ENCODE measurements at regions not wholly inside any gene's neighbourhood (a gene's known extent, or its start where the extent isn't known, plus 50 kb on each side); places are given as distances from the start of the nearest gene placed in this dataset.

GRCh38 chr19:32141840-32142511 is 203.4 kb upstream of the ZNF507 start:
- no peak for DNase-seq

DNA sequence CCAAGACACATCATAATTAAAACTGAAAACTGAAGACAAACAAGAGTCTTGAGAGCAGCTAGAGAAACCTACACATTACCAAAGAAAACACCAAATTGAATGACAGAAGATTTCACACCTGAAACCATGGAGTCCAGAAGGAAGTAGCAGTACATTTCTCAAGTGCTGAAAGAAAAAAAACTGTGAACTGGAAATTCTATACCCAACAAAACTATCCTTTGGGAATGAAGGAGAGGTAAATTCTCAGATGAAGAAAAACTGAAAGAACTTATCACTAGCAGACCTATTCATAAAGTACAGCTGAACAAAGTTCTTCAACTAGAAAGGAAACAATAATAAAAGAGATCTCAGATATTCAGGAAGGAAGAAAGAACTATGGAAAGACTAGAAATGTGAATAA is 198.7 kb upstream of the ZNF507 start:
- DNase-seq, result no peak

DNA sequence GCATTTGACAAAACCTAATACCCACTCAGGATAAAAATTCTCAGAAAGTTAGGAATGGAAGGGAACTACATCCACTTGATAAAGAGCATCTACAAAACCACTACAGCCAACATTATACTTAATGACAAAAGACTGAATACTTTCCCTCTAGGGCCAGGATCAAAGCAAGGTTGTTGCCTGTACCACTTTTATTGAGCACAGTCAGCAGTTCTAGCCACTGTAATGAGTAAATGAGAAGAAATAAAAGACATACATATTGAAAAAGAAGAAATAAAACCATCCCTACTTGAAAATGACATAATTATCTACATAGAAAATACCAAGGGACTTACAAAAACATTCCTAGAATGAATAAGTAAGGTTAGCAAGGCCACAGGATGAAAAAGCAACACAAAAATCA is 194.8 kb upstream of the ZNF507 start:
- no peak for DNase-seq

DNA sequence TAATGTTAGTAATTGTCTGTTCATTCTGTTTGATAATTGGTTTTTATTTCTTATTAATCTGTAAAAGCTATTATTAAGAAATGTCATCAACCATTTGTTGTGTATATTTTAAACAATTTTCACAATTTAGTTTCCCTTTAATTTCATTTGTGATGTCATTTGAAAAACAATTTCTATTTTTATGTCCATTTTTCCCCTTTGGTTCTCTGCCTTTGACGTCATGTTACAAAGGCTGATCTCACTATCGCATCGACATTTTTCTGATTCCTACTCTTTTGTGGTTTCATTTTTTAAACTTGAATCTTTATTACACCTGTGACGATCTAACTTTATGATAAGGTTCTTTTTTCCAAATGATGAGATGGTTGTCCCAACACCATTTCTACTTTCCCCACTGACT is 191.0 kb upstream of the ZNF507 start:
- no peak for DNase-seq

GRCh38 chr19:32164384-32164992 is 180.9 kb upstream of the ZNF507 start:
- no peak for DNase-seq

GRCh38 chr19:32165141-32165540 is 180.3 kb upstream of the ZNF507 start:
- no peak for DNase-seq

- DNase-seq, result no peak
These were observed 179.7 kb upstream of the ZNF507 start for GRCh38 chr19:32165750-32166149.

GRCh38 chr19:32166238-32166637 is 179.2 kb upstream of the ZNF507 start:
- DNase-seq, result no peak

DNA sequence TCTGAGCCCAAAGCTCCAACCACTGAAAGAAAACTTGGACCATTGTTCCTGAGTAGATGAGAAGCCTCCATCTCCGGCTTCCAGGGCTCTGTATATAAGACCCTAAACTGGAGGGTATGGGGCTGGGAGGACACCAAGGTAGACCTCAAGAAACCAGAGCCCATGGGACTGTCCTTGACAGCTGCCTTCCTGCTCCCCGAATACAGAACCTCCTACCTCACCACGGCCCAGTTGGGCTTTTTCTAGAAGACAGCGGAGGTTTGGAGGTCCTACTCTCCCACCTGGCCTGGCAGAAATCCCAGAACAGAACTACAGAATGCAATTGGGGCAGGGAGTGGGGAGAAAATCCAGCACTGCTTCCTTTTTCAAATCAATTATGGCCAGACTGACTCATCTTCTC is 177.3 kb upstream of the ZNF507 start:
- DNase-seq, result no peak

GRCh38 chr19:32168606-32169005 is 176.8 kb upstream of the ZNF507 start:
- DNase-seq, result no peak

GRCh38 chr19:32171719-32172151 is 173.7 kb upstream of the ZNF507 start:
- DNase-seq, result no peak

GRCh38 chr19:32172566-32173160 is 172.7 kb upstream of the ZNF507 start:
- DNase-seq, result no peak

GRCh38 chr19:32173836-32174235 is 171.6 kb upstream of the ZNF507 start:
- DNase-seq, result no peak

GRCh38 chr19:32174386-32175113 is 170.9 kb upstream of the ZNF507 start:
- no peak for DNase-seq

DNA sequence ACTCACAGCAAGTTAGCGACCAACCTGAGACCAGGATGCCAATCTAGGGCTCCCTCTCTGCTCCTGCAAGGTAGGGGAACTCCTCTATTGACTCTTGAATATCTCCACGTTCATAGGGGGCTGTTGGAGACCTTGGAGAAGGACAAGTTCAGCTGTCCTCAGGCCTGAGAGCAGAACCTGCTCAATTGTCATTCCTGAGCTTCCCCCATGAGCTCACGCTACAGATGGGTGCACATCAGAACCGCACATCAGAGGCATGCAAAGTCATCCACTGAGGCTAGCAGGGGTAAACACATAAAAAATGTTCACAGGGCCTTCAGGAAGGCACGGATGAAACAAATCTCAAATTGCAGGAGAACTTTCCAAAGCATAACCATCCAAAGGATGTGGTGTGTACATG is 168.8 kb upstream of the ZNF507 start:
- no peak for DNase-seq

GRCh38 chr19:32177686-32178085 is 167.7 kb upstream of the ZNF507 start:
- DNase-seq, result no peak

DNA sequence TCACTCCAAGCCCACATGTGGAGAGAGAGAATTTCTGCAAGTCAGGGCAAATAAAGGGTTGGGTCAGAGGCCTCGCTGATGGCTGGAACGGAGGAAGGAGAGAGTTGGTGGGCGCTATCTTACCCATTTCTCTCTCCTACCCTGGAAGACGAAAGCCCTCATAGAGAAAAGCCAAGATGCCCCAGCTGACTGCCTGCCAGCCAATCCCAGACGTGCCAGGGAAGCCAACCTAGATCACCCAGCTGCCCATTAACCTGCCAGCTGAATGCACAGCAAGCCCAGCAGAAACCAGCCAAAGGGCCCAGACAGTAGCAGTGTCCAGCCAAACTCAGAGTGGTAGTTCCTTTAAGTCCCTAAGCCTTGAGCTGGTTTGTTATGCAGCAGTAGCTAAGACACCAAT is 167.0 kb upstream of the ZNF507 start:
- DNase-seq, result no peak

DNA sequence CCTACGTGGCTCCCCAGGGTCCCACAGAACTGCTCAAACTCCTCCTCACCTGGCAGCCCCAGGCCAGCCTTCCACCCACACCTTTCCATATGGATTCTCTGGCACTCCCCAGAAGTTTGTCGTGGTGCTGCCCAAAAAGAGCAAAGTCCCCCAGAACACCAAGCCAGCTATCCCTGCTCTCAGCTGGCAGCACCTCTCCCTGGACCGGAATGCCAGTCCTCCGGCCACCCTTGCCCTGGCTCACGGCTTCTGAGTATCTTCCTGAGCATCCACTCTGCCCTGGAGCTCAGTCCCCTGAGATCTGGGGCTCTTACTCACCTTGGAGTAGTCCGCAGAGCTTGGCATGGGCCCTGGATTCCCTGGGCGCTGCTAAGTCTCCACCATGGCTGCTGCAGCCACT is 166.5 kb upstream of the ZNF507 start:
- no peak for DNase-seq

GRCh38 chr19:32181216-32181920 is 164.0 kb upstream of the ZNF507 start:
- no peak for DNase-seq

- no peak for DNase-seq
These were observed 158.7 kb upstream of the ZNF507 start for GRCh38 chr19:32186542-32187330.

DNA sequence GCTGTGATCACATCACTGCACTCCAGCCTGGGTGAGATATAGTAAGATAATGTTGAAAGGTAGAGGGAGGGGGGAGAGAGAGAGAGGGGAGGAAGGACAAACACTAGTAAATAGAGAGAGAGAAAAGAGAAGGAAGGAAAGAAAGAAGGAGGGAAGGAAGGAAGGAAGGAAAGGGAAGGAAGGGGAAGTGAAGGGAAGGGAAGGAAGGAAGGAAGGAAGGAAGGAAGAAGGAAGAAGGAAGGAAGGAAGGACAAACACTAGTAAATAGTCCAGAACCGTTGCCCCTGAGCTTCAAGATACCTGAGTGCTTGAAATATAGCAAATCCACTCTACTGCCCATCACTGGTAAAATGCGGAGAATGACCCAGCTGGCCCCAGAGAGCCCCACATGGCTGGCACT is 156.5 kb upstream of the ZNF507 start:
- DNase-seq, result no peak

DNA sequence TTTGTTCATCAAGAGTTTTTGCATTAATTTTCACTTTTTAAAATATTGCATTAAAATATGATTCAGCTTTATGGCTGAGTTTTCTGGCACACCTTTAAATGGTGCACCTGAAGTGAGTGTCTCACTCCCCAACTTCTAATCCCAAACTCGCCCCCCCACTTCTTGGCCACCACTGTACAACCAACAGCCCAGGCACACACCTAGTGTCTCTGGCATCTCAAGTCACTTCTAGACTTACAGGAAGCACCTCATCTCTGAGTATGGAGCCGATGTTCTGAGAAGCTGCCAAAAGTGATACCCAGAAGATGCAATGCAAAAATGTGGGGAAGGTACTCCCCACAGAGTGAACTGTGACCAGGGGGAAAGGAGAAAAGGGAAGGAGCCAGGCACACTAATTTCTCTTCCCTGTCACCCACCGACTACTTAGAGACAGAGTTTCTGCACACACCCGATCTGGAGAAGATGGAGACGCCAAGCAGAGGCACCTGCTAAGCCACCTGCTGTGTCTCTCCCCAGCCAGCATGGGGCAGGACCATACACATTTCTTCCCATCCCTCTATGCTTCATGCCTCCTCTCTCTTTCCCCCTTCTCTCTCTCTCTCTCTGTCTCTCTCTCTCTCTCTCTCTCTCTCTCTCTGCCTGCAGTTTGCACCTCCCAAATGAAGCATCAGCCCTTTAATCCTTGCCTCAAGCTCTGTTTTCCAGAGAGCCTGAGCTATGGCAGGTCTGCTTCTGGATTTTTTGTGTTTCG is 155.3 kb upstream of the ZNF507 start:
- no peak for DNase-seq
